Keratinocyte (primary cell): ENCODE measurements at regions not wholly inside any gene's neighbourhood (a gene's known extent, or its start where the extent isn't known, plus 50 kb on each side); places are given as distances from the start of the nearest gene placed in this dataset.

ENCODE experiments used
- DNase-seq: peaks from one replicate; pipeline ENCODE4 v3.0.0-alpha.2; 2011; ENCODE audit warnings: low read depth, missing footprints, low spot score
- FAIRE-seq: peaks from 2 replicates; lab custom pipeline; 2011; peaks lifted over from hg19 to GRCh38; lab: Jason Lieb, UNC
- H2AFZ ChIP-seq: 2 replicates; pipeline ENCODE4 v1.6.0; 2012; ENCODE audit warnings: low read length, control low read depth, inconsistent platforms; ENCODE audit not compliant: control insufficient read depth
- H3K27ac ChIP-seq: 2 replicates; pipeline ENCODE4 v1.5.1; 2011; ENCODE audit warnings: low read length; ENCODE audit not compliant: control insufficient read depth, insufficient read depth
- H3K27me3 ChIP-seq: 3 replicates; pipeline ENCODE4 v1.6.0; 2011; ENCODE audit warnings: low read length; ENCODE audit not compliant: control insufficient read depth, insufficient read depth; ENCODE audit errors: extremely low read depth
- H3K36me3 ChIP-seq, 2 experiments: 2 replicates in 1 of 2; 3 replicates in 1 of 2; pipeline ENCODE4 v1.5.1; 2011; ENCODE audit warnings: low read length in 2 of 2, mild to moderate bottlenecking in 1 of 2; ENCODE audit not compliant: control insufficient read depth in 2 of 2, insufficient read depth in 2 of 2; ENCODE audit errors: extremely low read depth in 1 of 2
- H3K4me1 ChIP-seq: 3 replicates; pipeline ENCODE4 v1.5.1; 2011; ENCODE audit warnings: low read length; ENCODE audit not compliant: control insufficient read depth, insufficient read depth; ENCODE audit errors: extremely low read depth
- H3K4me2 ChIP-seq: 3 replicates; pipeline ENCODE4 v1.6.0; 2011; ENCODE audit warnings: low read depth, low read length; ENCODE audit not compliant: control insufficient read depth, insufficient read depth; ENCODE audit errors: extremely low read depth
- H3K4me3 ChIP-seq, 3 experiments: fragments of 200-600 bp in 1 of 3; sonication (generic) in 1 of 3; 2 replicates in 2 of 3; 3 replicates in 1 of 3; pipeline ENCODE4 v1.5.1; 2011 to 2016; ENCODE audit warnings: low read length in 3 of 3, mild to moderate bottlenecking in 3 of 3, control low read depth in 2 of 3, inconsistent platforms in 1 of 3, low read depth in 1 of 3, mixed read lengths in 1 of 3, mixed run types in 1 of 3, moderate library complexity in 1 of 3; ENCODE audit not compliant: control insufficient read depth in 2 of 3, insufficient read depth in 2 of 3; ENCODE audit errors: extremely low read depth in 1 of 3
- H3K79me2 ChIP-seq: 2 replicates; pipeline ENCODE4 v1.6.0; 2012; ENCODE audit warnings: low read length; ENCODE audit not compliant: control insufficient read depth, insufficient read depth
- H3K9ac ChIP-seq: 3 replicates; pipeline ENCODE4 v1.6.0; 2011; ENCODE audit warnings: low read length; ENCODE audit not compliant: control insufficient read depth, insufficient read depth; ENCODE audit errors: extremely low read depth
- H3K9me1 ChIP-seq: 3 replicates; pipeline ENCODE4 v1.6.0; 2011; ENCODE audit warnings: low read length; ENCODE audit not compliant: control insufficient read depth, insufficient read depth; ENCODE audit errors: extremely low read depth
- H3K9me3 ChIP-seq: 2 replicates; pipeline ENCODE4 v1.5.1; 2012; ENCODE audit warnings: low read depth, low read length; ENCODE audit not compliant: control insufficient read depth
- H4K20me1 ChIP-seq: 3 replicates; pipeline ENCODE4 v1.6.0; 2011; ENCODE audit warnings: low read length; ENCODE audit not compliant: control insufficient read depth, insufficient read depth; ENCODE audit errors: extremely low read depth
- EZH2 ChIP-seq: IDR thresholded peaks from one replicate; pipeline ENCODE4 v1.6.1; 2012; ENCODE audit warnings: inconsistent platforms, mild to moderate bottlenecking, low read length, moderate library complexity
- dilution Hi-C: fragments of 300-500 bp; cut with MboI; formaldehyde crosslinking; loops from one replicate; pipeline ENCODE4 v1.7.0; 2020; ENCODE audit warnings: low sequenced_read_pairs; ENCODE audit not compliant: extremely low pct_ligation_motif_present
- TF ChIP-seq, protein P1 (sequence below), 3 experiments: IDR thresholded peaks in 1 of 3; conservative IDR thresholded peaks in 1 of 3; optimal IDR thresholded peaks in 1 of 3; 2 replicates in 2 of 3; 3 replicates in 1 of 3; pipeline versions ENCODE3 to v1.5.1; 2011; ENCODE audit warnings: low read length in 3 of 3, mild to moderate bottlenecking in 3 of 3, moderate library complexity in 2 of 3, control low read depth in 1 of 3, inconsistent platforms in 1 of 3; ENCODE audit not compliant: insufficient read depth in 2 of 3; ENCODE audit errors: extremely low read depth in 1 of 3

DNA sequence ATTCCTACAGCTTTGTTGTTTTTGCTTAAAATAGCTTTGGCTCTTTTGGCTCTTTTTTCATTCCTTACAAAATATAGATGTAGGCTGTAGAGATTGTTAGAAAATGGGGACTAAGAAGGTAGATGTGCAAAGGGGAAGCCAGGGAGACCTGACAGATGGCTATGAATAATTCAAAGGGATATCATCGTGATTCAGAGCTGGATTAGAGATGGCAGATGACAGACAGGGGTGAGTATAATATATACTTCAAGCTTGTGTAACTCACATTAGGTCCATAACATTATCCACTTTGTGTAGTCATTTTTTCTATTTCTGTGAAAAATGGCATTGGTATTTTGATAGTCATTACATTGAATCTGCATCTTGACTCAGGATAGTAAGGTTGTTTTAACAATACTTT, 422.9 kb upstream of the ST6GAL2 start:
- TF ChIP-seq, protein P1, sequence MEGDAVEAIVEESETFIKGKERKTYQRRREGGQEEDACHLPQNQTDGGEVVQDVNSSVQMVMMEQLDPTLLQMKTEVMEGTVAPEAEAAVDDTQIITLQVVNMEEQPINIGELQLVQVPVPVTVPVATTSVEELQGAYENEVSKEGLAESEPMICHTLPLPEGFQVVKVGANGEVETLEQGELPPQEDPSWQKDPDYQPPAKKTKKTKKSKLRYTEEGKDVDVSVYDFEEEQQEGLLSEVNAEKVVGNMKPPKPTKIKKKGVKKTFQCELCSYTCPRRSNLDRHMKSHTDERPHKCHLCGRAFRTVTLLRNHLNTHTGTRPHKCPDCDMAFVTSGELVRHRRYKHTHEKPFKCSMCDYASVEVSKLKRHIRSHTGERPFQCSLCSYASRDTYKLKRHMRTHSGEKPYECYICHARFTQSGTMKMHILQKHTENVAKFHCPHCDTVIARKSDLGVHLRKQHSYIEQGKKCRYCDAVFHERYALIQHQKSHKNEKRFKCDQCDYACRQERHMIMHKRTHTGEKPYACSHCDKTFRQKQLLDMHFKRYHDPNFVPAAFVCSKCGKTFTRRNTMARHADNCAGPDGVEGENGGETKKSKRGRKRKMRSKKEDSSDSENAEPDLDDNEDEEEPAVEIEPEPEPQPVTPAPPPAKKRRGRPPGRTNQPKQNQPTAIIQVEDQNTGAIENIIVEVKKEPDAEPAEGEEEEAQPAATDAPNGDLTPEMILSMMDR (optimal IDR thresholded peaks at IDR 0.05 in 1 of 3, IDR thresholded peaks at IDR 0.05 in 1 of 3, conservative IDR thresholded peaks at IDR 0.05 in 1 of 3; ENCODE audit: extremely low read depth in 1 of 3, insufficient read depth in 2 of 3, low read length in 3 of 3): no peak
- TF ChIP-seq EZH2: no peak
- no peaks in the 10 kb centered on the region for H3K27me3 ChIP-seq
- dilution Hi-C loops: no loop called here

DNA sequence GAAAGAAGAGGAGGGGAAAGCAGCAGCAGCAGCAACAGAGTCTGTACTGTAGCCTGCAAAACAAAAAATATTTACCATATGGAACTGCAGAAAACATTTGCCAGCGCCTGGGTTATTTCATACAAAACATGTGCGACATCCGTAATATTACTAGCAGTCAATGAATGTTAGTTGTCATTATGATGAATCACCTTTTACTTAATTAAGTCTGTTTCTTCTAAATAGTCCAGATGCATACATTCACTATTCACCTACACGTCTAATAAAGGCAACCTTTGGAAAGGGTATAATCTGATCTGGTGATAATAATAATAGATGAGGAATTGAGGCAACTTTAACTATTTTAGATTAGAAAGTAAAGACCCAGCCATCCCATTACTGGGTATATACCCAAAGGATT, 426.3 kb upstream of the ST6GAL2 start:
- no peaks in the 10 kb centered on the region for H3K4me1 ChIP-seq
- DNase-seq (no peak), FAIRE-seq (no peak)
- no peak overlapping the region for H3K4me3 ChIP-seq
- H3K4me2 ChIP-seq: no peak overlapping the region
- H3K27me3 ChIP-seq: no peaks in the 10 kb centered on the region
- H3K9me1 ChIP-seq: no peaks in the 10 kb centered on the region
- no peaks in the 10 kb centered on the region for H3K36me3 ChIP-seq
- no peak overlapping the region for H3K9ac ChIP-seq
- no peak overlapping the region for H2AFZ ChIP-seq
- no peaks in the 10 kb centered on the region for H4K20me1 ChIP-seq
- dilution Hi-C loops: no loop called here
- TF ChIP-seq, protein P1 (optimal IDR thresholded peaks at IDR 0.05 in 1 of 3, IDR thresholded peaks at IDR 0.05 in 1 of 3, conservative IDR thresholded peaks at IDR 0.05 in 1 of 3; ENCODE audit: extremely low read depth in 1 of 3, insufficient read depth in 2 of 3, low read length in 3 of 3): no peak
- TF ChIP-seq EZH2: no peak
- no peaks in the 10 kb centered on the region for H3K9me3 ChIP-seq
- no peaks in the 10 kb centered on the region for H3K79me2 ChIP-seq
- H3K27ac ChIP-seq: no peak overlapping the region

More for the DNA sequence above, 422.9 kb upstream of the ST6GAL2 start:
- Histone ChIP-seq H3K4me3 (no peak overlapping the region), H3K27ac (no peak overlapping the region), H3K36me3 (no peaks in the 10 kb centered on the region), H3K9me1 (no peaks in the 10 kb centered on the region), H4K20me1 (no peaks in the 10 kb centered on the region), H3K79me2 (no peaks in the 10 kb centered on the region), H3K4me1 (no peaks in the 10 kb centered on the region), H2AFZ (no peak overlapping the region), H3K9me3 (no peaks in the 10 kb centered on the region), H3K4me2 (no peak overlapping the region), H3K9ac (no peak overlapping the region)
- DNase-seq: no peak
- no peak for FAIRE-seq
